Stimulated activated CD4-positive, alpha-beta T cell treated with anti-CD3 and anti-CD28 coated beads, Interleukin-1b, Interleukin-23, amount 100 ng/mL, for 1 hour (primary cell): ENCODE measurements at regions not wholly inside any gene's neighbourhood (a gene's known extent, or its start where the extent isn't known, plus 50 kb on each side); places are given as distances from the start of the nearest gene placed in this dataset.

Experiments used
- DNase-seq, 2 donors: peaks; one replicate each; pipeline ENCODE4 v3.0.0-alpha.2; 2020; ENCODE audit warnings: low read depth in 2 of 2

GRCh38 chr11:116187026-116187425 is 585.8 kb downstream of the BUD13 start:
- no peak for DNase-seq

GRCh38 chr11:116185551-116185950 is 587.2 kb downstream of the BUD13 start:
- no peak for DNase-seq

- DNase-seq, result no peak
Measured at GRCh38 chr11:116184763-116185162, 588.0 kb downstream of the BUD13 start.

GRCh38 chr11:116182356-116182966 is 590.3 kb downstream of the BUD13 start:
- DNase-seq, result no peak

GRCh38 chr11:116180806-116181600 is 591.8 kb downstream of the BUD13 start:
- DNase-seq, result no peak

- DNase-seq, result no peak
Measured at GRCh38 chr11:116179401-116179800, 593.4 kb downstream of the BUD13 start.

- DNase-seq, result no peak
Measured at GRCh38 chr11:116177521-116178210, 595.1 kb downstream of the BUD13 start.

- DNase-seq, result no peak
Measured at GRCh38 chr11:116176484-116177005, 596.2 kb downstream of the BUD13 start.

GRCh38 chr11:116175707-116176106 is 597.1 kb downstream of the BUD13 start:
- DNase-seq, result no peak

GRCh38 chr11:116173941-116174911 is 598.6 kb downstream of the BUD13 start:
- no peak for DNase-seq

GRCh38 chr11:116173506-116173905 is 599.3 kb downstream of the BUD13 start:
- no peak for DNase-seq

- no peak for DNase-seq
Measured at GRCh38 chr11:116172851-116173250, 599.9 kb downstream of the BUD13 start.

GRCh38 chr11:116172156-116172555 is 600.6 kb downstream of the BUD13 start:
- DNase-seq, result no peak

GRCh38 chr11:116171271-116172140 is 601.3 kb downstream of the BUD13 start:
- DNase-seq, result no peak

- DNase-seq, result no peak
Measured at GRCh38 chr11:116170526-116171120, 602.2 kb downstream of the BUD13 start.

- no peak for DNase-seq
Measured at GRCh38 chr11:116169776-116170175, 603.0 kb downstream of the BUD13 start.

GRCh38 chr11:116168459-116168787 is 604.4 kb downstream of the BUD13 start:
- no peak for DNase-seq

GRCh38 chr11:116167706-116168458 is 604.9 kb downstream of the BUD13 start:
- DNase-seq, result no peak
